Activated CD8-positive, alpha-beta memory T cell treated with anti-CD3 and anti-CD28 coated beads for 4 hours (primary cell): ENCODE measurements at regions not wholly inside any gene's neighbourhood (a gene's known extent, or its start where the extent isn't known, plus 50 kb on each side); places are given as distances from the start of the nearest gene placed in this dataset.

Source experiments
- DNase-seq, 2 donors: peaks; one replicate each; pipeline ENCODE4 v3.0.0-alpha.2; 2020; ENCODE audit warnings: low read depth in 2 of 2

GRCh38 chr14:65186951-65187350 is 84.6 kb upstream of the MAX start:
- DNase-seq: no peak

GRCh38 chr14:65187421-65188049 is 85.2 kb upstream of the MAX start:
- DNase-seq: no peak

- DNase-seq: no peak
Measured at GRCh38 chr14:65190312-65190711, 88.0 kb upstream of the MAX start.

- DNase-seq: no peak
Measured at GRCh38 chr14:65191716-65192115, 89.4 kb upstream of the MAX start.

GRCh38 chr14:65192686-65193085 is 90.4 kb upstream of the MAX start:
- DNase-seq: no peak

GRCh38 chr14:65193916-65194590 is 91.7 kb upstream of the MAX start:
- no peak for DNase-seq

GRCh38 chr14:65195042-65195719 is 92.9 kb upstream of the MAX start:
- DNase-seq: no peak

- DNase-seq: no peak
Measured at GRCh38 chr14:65198346-65198745, 96.0 kb upstream of the MAX start.

- DNase-seq: no peak
Measured at GRCh38 chr14:65200454-65200853, 98.1 kb upstream of the MAX start.

GRCh38 chr14:65203574-65203973 is 101.3 kb upstream of the MAX start:
- no peak for DNase-seq

GRCh38 chr14:65204056-65204455 is 101.7 kb upstream of the MAX start:
- DNase-seq: no peak

GRCh38 chr14:65206078-65206447 is 103.7 kb upstream of the MAX start:
- DNase-seq: no peak

- DNase-seq: no peak
Measured at GRCh38 chr14:65206448-65207096, 104.3 kb upstream of the MAX start.

GRCh38 chr14:65208548-65208947 is 106.2 kb upstream of the MAX start:
- no peak for DNase-seq

- DNase-seq: no peak
Measured at GRCh38 chr14:65210118-65210821, 108.0 kb upstream of the MAX start.

- DNase-seq: no peak
Measured at GRCh38 chr14:65210822-65211182, 108.5 kb upstream of the MAX start.

- no peak for DNase-seq
Measured at GRCh38 chr14:65211341-65211987, 109.1 kb upstream of the MAX start.

- DNase-seq: no peak
Measured at GRCh38 chr14:65213316-65213715, 111.0 kb upstream of the MAX start.

- DNase-seq: no peak
Measured at GRCh38 chr14:65214741-65215140, 112.4 kb upstream of the MAX start.

- no peak for DNase-seq
Measured at GRCh38 chr14:65219353-65219752, 117.0 kb upstream of the MAX start.

GRCh38 chr14:65222440-65222858 is 120.1 kb upstream of the MAX start:
- DNase-seq: no peak

GRCh38 chr14:65223636-65224035 is 121.3 kb upstream of the MAX start:
- DNase-seq: no peak
